GM12892 (cell line): ENCODE measurements at regions not wholly inside any gene's neighbourhood (a gene's known extent, or its start where the extent isn't known, plus 50 kb on each side); places are given as distances from the start of the nearest gene placed in this dataset.

ENCODE experiments used
- POLR2A ChIP-seq: IDR thresholded peaks from 2 replicates; pipeline ENCODE4 v1.6.1; 2011; ENCODE audit warnings: low read depth, low read length, control low read depth
- POLR2AphosphoS5 ChIP-seq: IDR thresholded peaks from 2 replicates; pipeline ENCODE4 v1.6.1; 2011; ENCODE audit warnings: low read depth, low read length, control low read depth
- TAF1 ChIP-seq: IDR thresholded peaks from 2 replicates; pipeline ENCODE4 v1.6.1; 2011; ENCODE audit warnings: low read depth, mild to moderate bottlenecking, control low read depth, low read length, borderline replicate concordance

DNA sequence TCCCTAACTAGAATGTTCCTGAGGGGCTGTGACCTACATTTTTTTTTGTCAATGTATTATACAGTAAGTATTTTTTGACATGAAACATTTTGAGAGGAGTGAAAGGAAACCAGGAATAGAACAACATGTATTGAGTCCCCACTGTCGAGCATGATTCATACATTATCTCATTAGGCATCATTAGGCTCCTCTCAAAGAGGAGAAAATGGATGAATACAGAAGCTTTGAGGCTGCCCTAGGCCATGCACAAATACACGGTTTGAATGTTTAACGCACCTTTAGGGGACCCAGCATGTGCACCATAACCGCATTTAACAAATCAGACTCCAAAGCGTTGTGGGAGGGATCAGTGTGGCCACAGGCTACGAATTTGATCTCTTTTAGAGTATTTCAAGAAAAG, 87.8 kb downstream of the TBXT start:
- TF ChIP-seq POLR2AphosphoS5 (no peak), TAF1 (no peak), POLR2A (no peak)
